Fibroblast of lung (primary cell): ENCODE measurements at regions not wholly inside any gene's neighbourhood (a gene's known extent, or its start where the extent isn't known, plus 50 kb on each side); places are given as distances from the start of the nearest gene placed in this dataset.

Experiments
- CTCF ChIP-seq, 2 donors: IDR thresholded peaks in 1 of 2; conservative IDR thresholded peaks in 1 of 2; 1 replicate in 1 of 2; 2 replicates in 1 of 2; pipeline ENCODE4 v1.5.1; 2011 to 2012; ENCODE audit warnings: low read length in 2 of 2, control low read depth in 1 of 2, inconsistent platforms in 1 of 2, low read depth in 1 of 2, mild to moderate bottlenecking in 1 of 2
- EZH2 ChIP-seq: IDR thresholded peaks from 2 replicates; pipeline ENCODE4 v1.5.1; 2012; ENCODE audit warnings: low read length, control low read depth, mild to moderate bottlenecking; ENCODE audit errors: missing control alignments

- TF ChIP-seq CTCF (conservative IDR thresholded peaks at IDR 0.05 in 1 of 2, IDR thresholded peaks at IDR 0.05 in 1 of 2; ENCODE audit: low read depth in 1 of 2, low read length in 2 of 2) (no peak), EZH2 (no peak)
These were observed 287.2 kb upstream of the FN1 start for GRCh38 chr2:215722986-215723630.
